ENCODE measurements at regions not wholly inside any gene's neighbourhood (a gene's known extent, or its start where the extent isn't known, plus 50 kb on each side); places are given as distances from the start of the nearest gene placed in this dataset.
"Not testable (repeated sequence)": the region's sequence is repeated elsewhere in the genome, so short reads cannot be mapped to it uniquely, and the experiment has no call there.

- no peak for DNase-seq (ENCODE audit: low spot score)
Observed at GRCh38 chr6:74182992-74183391, 487.0 kb downstream of the CD109 start.

DNA sequence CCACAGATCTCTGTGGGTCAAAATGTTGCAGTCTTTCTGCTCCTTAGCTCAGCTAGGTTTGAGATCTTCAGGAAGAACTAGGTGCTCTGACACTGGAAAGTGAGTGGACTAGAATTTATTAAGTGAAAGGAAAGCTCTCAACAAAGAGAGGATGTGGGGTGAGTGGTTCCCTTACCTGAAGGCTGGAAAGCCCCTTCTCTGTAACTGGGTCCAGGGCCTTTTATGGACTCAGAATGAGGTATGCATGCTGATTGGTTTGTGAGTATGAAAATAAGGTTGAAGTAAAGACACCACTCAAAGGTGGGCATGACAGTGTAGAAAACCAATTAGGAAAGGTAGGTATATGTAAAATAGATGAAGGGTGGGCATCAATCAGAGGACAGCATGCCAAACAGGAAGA lies 485.5 kb downstream of the CD109 start:
- no peak for DNase-seq (ENCODE audit: low spot score)

GRCh38 chr6:74177506-74177905 lies 481.5 kb downstream of the CD109 start:
- DNase-seq (ENCODE audit: low spot score): no peak

DNA sequence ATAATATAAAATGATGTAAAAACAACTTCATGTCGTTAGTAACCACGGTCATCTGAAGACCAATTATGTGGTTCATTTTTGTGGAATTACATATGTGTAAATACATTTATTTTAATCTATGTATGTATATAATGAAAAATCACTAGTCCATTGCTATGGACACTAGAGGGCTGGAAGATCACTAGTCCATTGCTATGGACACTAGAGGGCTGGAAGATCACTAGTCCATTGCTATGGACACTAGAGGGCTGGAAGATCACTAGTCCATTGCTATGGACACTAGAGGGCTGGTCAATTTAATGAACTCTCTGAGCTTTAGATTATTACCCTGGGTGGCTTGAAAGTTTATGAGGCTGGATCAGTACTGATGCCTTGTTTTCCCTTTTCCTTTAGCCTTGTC lies 474.5 kb downstream of the CD109 start:
- DNase-seq (ENCODE audit: low spot score): not testable (repeated sequence)

GRCh38 chr6:74170118-74170517 lies 474.1 kb downstream of the CD109 start:
- no peak for DNase-seq (ENCODE audit: low spot score)

GRCh38 chr6:74167976-74168375 lies 472.0 kb downstream of the CD109 start:
- DNase-seq (ENCODE audit: low spot score): no peak

DNA sequence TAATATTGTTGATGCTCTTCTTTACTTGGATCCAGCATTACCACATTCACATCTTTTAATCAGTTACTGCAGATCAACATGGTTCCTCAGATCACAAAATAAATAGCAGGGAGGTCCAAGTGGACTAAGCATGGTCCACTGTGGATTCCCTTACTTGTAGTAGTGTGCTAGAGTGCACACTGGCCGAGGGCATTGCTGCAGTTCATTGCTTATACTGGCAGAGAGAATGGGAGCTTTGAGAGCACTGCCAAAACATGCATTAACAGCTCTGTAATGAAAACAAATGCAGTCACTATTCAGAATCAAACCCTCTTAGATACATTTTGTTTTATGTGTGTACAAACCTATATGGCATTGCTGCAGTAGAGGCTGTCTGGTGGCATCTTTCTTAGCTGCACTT lies 471.5 kb downstream of the CD109 start:
- no peak for DNase-seq (ENCODE audit: low spot score)

DNA sequence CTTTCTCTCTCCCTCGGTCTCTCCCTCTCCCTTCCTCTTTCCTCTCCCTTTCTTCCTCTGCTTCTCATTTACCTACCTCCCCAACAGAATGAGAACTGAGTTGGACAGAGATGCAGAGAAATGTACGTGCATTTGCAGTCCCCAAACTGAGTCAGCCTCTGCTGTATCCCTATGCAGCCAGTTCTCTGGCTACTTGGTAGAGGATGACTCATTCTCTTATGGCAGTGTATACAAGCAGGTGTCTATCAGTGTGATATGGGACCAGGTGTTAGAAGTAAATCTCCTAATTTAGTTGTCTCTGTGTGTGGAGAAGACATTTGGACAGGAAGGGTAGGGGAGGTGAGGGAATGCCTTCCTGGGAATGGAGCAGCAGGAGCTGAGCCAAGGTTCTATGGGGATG lies 470.8 kb downstream of the CD109 start:
- no peak for DNase-seq (ENCODE audit: low spot score)

DNA sequence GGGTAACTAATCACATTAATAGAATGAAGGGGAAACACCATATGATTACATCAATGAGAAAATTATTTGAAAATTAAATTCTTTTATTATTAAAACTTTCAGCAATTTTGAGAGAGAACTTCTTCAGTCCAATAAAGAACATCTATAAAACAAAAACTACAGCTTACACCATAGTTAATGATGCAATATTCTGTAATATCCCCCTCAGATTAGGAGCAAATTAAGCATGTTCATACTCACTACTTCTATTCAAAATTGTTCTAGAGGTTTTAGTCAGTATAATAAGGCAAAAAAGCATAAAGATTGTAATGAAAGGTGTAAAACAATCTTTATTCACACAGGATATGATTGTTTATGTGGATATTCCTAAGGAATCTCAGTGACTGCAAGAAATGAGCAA lies 465.4 kb downstream of the CD109 start:
- DNase-seq (ENCODE audit: low spot score): no peak

DNA sequence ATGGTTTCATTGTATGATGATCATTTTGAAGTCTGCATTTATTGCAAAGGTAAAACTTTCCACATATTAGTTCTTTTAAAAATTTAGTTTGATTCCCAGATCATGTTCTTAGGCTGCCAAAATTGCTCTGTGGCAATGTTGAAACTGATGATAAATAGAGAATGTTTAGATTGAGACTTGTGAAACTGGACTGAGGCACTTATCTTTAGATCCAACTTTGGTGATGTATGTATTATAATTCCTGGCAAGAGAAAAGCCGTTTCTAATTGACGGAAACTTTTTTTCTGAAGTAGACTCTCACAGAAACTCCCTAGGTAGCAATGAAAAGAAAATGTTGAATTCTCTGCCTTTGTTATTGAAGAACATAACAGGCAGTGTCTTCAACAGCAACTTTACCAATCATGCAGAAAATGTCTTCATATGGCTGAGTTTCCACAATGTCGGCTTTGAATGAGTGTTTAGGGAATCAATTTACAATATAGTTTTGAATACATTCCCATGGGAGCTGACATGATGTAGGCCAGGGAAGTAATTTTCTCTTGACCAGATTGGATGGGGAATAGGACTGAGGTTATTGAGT lies 456.2 kb downstream of the CD109 start:
- DNase-seq (ENCODE audit: low spot score): no peak

DNA sequence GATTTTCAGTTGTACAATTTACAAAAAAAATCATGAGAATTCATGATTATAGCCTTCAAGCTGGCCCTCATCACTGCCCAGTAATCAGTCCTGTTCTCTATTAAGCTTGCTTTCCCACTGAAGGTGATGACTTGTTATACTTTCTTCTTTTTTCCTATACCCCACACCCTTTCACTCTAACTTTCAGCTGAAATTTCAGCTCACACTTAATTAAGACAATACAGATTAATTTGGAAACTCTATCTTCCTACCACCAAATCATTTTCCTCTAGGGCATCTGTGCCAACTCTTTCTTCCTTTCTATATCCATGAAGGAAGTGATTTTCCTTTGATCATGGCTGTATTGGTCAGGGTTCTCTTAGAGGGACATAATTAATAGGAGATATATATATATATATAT lies 449.9 kb downstream of the CD109 start:
- no peak for DNase-seq (ENCODE audit: low spot score)

DNA sequence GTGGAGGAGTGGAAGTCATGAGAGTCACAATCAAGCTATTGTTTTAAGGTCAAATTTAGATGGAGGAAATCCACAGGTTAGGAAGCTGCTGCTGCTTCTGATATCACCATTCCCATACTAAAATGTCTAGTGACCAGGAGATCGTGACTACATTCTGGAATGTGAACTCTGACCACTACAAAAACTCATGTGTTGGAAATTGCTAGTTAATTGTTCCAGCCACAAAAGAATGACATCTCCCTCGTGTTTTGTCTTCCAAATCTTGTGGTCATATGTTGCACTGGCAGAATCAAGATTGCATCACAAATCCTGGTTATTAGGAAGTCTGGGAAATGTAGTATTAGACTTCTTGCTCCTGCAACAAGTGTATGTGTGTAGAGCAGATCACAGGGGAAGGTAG lies 441.9 kb downstream of the CD109 start:
- no peak for DNase-seq (ENCODE audit: low spot score)

GRCh38 chr6:74134327-74134726 lies 438.3 kb downstream of the CD109 start:
- DNase-seq (ENCODE audit: low spot score): no peak

DNA sequence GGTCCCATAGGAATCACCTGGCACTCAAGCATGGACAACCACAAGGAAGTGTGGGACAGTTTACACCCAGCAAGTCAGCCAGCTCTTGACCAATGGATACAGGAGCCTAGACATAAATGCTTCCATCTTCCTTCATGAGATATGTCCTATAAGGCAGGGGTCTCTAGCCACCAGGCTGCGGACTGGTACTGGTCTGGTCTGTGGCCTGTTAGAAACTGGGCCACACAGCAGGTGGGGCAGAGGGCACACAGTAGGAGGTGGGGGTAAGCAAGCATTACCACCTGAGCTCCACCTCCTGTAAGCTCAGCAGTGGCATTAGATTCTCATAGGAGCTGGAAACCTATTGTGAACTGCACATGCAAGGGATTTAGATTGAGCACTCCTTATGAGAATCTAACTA lies 437.1 kb downstream of the CD109 start:
- no peak for DNase-seq (ENCODE audit: low spot score)

DNA sequence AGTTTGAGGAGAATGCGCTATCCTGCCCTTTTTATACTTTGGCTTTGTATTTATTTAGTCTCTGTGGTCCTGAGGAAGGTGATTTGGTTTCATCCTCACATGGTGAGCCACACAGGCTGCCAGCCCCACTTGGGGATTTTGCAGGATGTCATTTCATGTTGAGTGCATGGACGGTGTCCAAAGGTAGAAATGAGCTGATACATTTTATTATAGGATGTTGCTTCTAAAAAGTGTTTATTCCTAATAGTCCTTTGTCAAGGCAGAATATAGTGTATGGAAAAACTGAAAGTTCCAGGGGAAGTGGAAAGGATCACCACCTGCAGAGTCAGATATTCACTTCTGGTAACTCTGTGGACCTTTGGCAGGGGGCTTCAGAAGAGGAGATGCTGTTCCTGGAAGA lies 434.6 kb downstream of the CD109 start:
- no peak for DNase-seq (ENCODE audit: low spot score)

- no peak for DNase-seq (ENCODE audit: low spot score)
Observed at GRCh38 chr6:74128536-74128935, 432.5 kb downstream of the CD109 start.

GRCh38 chr6:74117113-74117512 lies 421.1 kb downstream of the CD109 start:
- DNase-seq (ENCODE audit: low spot score): no peak

GRCh38 chr6:74115674-74116073 lies 419.7 kb downstream of the CD109 start:
- no peak for DNase-seq (ENCODE audit: low spot score)

DNA sequence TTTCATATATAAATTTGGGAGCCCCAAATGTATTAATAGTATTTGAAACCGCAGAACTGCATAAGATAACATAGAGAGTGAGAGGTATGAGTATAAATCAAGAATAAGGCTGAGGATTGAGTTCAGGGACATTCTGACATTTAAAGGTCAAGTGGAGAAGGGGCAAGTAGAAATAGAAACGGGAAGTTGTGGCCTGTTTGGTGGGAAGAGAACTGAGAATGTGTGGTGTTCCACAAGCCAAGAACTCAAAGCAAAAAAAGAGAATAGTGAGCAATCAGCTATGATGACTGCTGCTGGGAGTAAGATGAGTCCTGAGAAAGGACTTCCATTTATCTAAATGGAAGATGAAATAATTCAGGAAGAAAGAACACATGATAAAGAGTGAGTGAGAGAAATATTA lies 418.4 kb downstream of the CD109 start:
- DNase-seq (ENCODE audit: low spot score): no peak

DNA sequence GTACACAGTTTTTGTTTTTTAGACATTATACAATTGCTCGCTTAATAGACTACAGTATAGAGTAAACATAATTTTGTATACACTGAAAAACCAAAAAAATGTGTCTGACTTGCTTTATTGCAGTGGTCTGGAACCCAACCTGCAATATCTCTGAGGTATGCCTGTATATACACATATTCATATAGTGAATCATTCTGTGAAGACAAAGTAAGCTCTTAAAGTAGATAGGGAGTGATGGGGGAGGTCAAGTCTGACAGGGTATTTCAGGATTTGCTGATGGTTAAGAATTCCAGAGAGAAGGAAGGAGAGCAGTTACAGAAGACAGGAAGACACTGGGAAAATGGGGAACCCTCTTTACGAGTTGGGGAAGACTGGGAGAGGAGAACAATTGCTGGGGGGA lies 417.9 kb downstream of the CD109 start:
- DNase-seq (ENCODE audit: low spot score): no peak

DNA sequence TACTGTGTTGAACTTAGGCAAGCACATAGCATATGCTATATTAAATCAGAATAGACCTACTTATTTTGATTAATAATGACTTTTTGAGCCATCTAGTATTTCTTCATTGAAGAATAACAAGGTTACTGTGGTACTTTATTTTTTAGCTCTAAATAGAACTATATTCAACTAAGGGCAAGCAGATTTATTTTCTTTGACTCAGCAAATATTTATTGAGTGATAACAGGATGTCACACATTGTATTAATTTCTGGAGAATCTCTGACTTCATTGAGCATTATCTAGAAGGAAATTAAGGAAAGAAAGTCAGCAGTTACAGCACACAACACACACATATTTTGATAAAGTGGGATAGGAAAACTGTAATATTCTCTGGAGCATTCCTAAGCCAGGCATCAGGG lies 407.4 kb downstream of the CD109 start:
- DNase-seq (ENCODE audit: low spot score): no peak

GRCh38 chr6:74100719-74101287 lies 404.8 kb downstream of the CD109 start:
- DNase-seq (ENCODE audit: low spot score): no peak

DNA sequence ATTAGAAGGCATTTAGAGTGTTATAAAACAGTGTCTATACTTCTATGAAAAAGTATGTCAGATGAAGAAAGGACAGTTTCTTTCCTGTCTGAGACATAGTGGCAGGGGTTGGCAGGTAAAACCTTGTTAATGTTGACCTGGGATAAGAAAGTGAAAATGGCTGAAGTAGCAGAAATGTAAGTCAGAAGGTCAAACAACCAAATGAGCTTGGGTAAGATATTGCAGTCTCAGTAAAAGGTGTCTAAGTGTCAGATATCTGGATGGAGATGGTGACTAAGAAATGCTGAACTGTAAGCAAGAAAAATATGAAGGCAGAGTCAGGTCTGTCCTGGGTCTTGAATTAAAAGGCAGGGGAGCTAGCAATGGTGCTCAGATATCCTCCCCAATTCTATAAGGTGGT lies 400.3 kb downstream of the CD109 start:
- no peak for DNase-seq (ENCODE audit: low spot score)

DNA sequence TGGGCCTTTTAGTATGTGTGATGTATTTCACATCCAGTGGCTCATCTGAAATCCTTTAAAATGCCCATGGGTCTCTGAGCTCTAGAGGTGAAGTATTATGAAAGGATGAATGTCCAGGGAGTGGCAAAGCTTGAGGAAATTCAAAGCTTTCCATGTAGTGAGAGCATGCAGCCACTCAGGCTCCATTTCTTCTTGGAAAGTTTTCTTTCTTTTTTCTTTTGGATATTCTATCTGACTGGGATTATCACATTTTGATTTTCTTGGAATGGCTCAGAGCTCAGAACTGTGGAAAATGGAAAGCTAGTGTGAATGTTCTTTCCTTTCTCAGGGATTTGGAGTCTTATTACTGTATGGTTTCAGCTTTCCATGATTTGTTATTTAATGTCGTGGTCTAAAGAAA lies 397.4 kb downstream of the CD109 start:
- no peak for DNase-seq (ENCODE audit: low spot score)

DNA sequence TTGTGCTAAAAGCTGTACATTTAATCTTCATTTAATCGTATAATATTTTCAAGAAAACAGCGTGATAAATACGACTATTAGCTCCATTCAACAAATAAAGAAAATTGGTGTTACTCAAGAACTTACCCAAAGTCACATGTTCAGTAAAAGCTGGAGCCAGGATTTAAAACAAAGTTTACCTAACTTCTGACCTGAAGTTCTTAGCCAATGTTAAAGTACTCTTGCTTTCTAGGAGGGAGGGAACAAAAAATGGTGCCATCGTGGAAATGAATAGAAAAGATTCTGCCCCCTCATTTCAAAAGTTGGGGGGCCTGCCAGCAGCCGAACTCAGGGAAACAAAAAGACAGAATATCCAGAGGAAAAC lies 395.8 kb downstream of the CD109 start:
- no peak for DNase-seq (ENCODE audit: low spot score)

Measured in Ammon's horn (tissue), 1 donor.